OCI-LY3 (cell line): ENCODE measurements at regions not wholly inside any gene's neighbourhood (a gene's known extent, or its start where the extent isn't known, plus 50 kb on each side); places are given as distances from the start of the nearest gene placed in this dataset.

Experiments
- H2AFZ ChIP-seq: fragments of 200-600, 300-600 bp; shearing (Covaris generic); 2 replicates; pipeline ENCODE4 v1.6.0; 2014; ENCODE audit warnings: antibody characterized with exemption, low read depth, low read length
- H3K27ac ChIP-seq: fragments of 200-600, 300-600 bp; sonication (generic); 2 replicates; pipeline ENCODE4 v1.5.1; 2014; ENCODE audit warnings: mild to moderate bottlenecking, low read length, moderate library complexity, mixed read lengths
- H3K27me3 ChIP-seq: fragments of 200-600, 300-600 bp; sonication (generic); 2 replicates; pipeline ENCODE4 v1.6.1; 2014; ENCODE audit warnings: low read depth, low read length, mixed read lengths
- H3K36me3 ChIP-seq: fragments of 200-600, 300-600 bp; sonication (generic); replicated peaks from 2 replicates; pipeline ENCODE3; 2014; ENCODE audit warnings: low read depth, low read length, mixed read lengths
- H3K4me1 ChIP-seq: fragments of 300-600, 200-600 bp; sonication (generic); 2 replicates; pipeline ENCODE4 v1.6.1; 2014; ENCODE audit warnings: low read length, mixed read lengths
- H3K4me2 ChIP-seq: fragments of 200-600, 300-600 bp; sonication (generic); 2 replicates; pipeline ENCODE4 v1.6.1; 2014; ENCODE audit warnings: low read length, mixed read lengths
- H3K4me3 ChIP-seq: fragments of 300-600, 200-600 bp; sonication (generic); 2 replicates; pipeline ENCODE4 v1.5.1; 2014; ENCODE audit warnings: antibody characterized with exemption, mild to moderate bottlenecking, low read length, moderate library complexity
- H3K79me2 ChIP-seq: fragments of 300-600, 200-600 bp; shearing (Covaris generic); 2 replicates; pipeline ENCODE4 v1.6.1; 2014; ENCODE audit warnings: mild to moderate bottlenecking, low read length, mixed read lengths
- H3K9ac ChIP-seq: fragments of 300-600, 200-600 bp; shearing (Covaris generic); 2 replicates; pipeline ENCODE4 v1.6.0; 2014; ENCODE audit warnings: mild to moderate bottlenecking, low read length, moderate library complexity
- H3K9me3 ChIP-seq: fragments of 200-600, 300-600 bp; shearing (Covaris generic); 2 replicates; pipeline ENCODE4 v1.6.1; 2014; ENCODE audit warnings: low read length, mixed read lengths; ENCODE audit not compliant: insufficient read depth
- H4K20me1 ChIP-seq: fragments of 200-600, 300-600 bp; sonication (generic); 2 replicates; pipeline ENCODE4 v1.6.1; 2016; ENCODE audit warnings: low read length, mixed read lengths; ENCODE audit not compliant: insufficient read depth
- EZH2phosphoT487 ChIP-seq: fragments of 200-600 bp; shearing (Covaris generic); IDR thresholded peaks from 2 replicates; pipeline ENCODE4 v1.6.1; 2018; ENCODE audit warnings: antibody characterized with exemption, mixed run types, low read depth
- TF ChIP-seq, protein P1 (sequence below): fragments of 200-600, 300-600 bp; sonication (generic); IDR thresholded peaks from 2 replicates; pipeline ENCODE4 v1.5.1; 2014; ENCODE audit warnings: antibody characterized with exemption, low read length, low read depth

DNA sequence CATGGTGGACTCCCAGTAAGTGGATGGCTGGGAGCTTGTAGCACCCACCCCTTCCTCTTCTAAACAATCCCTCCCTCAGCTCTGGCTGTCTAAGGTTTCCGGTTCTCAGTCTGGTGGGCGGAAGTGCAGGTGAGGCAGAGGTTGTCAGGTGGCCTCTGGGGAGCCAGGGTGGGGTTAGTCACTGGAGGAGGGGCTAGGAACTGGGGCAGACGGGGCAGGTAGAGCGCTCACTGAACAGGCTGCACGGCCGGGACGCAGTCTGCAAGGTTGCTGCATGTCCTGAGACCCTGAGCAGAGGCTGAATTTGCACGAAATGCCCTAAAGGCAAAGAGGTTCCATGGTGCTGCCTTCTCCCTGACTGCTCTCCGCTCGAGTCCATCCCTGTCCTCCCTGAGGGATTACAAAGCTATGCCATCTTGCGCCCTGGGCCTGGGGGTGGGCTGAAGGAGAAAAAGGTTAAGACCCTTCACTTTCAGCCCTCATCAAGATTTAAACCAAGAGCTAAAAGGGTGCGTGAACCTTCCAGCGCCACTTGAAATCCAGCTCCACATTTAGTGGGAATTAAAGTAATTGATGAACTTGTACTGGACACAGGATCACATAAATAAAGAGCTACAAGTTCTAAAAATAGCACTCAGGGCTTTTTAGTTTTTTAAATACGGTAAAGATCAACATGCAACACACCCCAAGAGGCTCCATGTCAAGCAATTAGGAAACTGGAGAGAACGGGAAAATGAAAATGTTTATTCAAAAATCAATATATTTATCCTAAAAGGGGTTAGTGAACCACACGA is 62.3 kb upstream of the CTBP2 start:
- Histone ChIP-seq H3K4me3 (no peak overlapping the region), H3K36me3 (no peaks in the 10 kb centered on the region), H3K9me3 (no peaks in the 10 kb centered on the region), H3K9ac (no peak overlapping the region), H3K27ac (no peak overlapping the region), H4K20me1 (no peaks in the 10 kb centered on the region), H3K4me1 (no peaks in the 10 kb centered on the region), H3K79me2 (no peaks in the 10 kb centered on the region), H3K27me3 (no peaks in the 10 kb centered on the region), H2AFZ (no peak overlapping the region), H3K4me2 (no peak overlapping the region)
- TF ChIP-seq, protein P1, sequence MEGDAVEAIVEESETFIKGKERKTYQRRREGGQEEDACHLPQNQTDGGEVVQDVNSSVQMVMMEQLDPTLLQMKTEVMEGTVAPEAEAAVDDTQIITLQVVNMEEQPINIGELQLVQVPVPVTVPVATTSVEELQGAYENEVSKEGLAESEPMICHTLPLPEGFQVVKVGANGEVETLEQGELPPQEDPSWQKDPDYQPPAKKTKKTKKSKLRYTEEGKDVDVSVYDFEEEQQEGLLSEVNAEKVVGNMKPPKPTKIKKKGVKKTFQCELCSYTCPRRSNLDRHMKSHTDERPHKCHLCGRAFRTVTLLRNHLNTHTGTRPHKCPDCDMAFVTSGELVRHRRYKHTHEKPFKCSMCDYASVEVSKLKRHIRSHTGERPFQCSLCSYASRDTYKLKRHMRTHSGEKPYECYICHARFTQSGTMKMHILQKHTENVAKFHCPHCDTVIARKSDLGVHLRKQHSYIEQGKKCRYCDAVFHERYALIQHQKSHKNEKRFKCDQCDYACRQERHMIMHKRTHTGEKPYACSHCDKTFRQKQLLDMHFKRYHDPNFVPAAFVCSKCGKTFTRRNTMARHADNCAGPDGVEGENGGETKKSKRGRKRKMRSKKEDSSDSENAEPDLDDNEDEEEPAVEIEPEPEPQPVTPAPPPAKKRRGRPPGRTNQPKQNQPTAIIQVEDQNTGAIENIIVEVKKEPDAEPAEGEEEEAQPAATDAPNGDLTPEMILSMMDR, result no peak
- no peak for TF ChIP-seq EZH2phosphoT487

DNA sequence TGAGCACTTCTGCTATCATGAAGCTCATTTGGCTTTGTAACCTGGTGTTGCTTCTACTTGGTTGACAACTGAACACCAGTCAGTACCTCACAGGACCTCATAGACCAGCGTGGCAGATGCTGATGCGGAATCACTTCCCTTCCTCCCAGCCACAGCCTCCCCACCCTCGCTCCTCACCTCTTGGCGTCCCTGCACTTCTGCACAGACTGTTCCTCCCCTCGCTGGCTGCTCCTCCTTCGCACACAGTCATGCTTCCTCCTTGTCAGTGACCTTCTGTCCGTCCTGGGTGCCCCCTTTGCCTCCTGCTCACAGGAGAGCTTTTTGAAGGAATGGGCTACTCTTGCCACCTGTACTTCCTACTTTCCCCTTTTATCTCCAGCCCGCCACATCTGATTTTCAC is 61.4 kb upstream of the CTBP2 start:
- Histone ChIP-seq H3K4me2 (no peak overlapping the region), H3K27ac (no peak overlapping the region), H2AFZ (no peak overlapping the region), H3K4me3 (no peak overlapping the region), H4K20me1 (no peaks in the 10 kb centered on the region), H3K79me2 (no peaks in the 10 kb centered on the region), H3K4me1 (no peaks in the 10 kb centered on the region), H3K9ac (no peak overlapping the region), H3K36me3 (no peaks in the 10 kb centered on the region), H3K27me3 (no peaks in the 10 kb centered on the region), H3K9me3 (no peaks in the 10 kb centered on the region)
- TF ChIP-seq EZH2phosphoT487, result no peak
- TF ChIP-seq, protein P1, result no peak

DNA sequence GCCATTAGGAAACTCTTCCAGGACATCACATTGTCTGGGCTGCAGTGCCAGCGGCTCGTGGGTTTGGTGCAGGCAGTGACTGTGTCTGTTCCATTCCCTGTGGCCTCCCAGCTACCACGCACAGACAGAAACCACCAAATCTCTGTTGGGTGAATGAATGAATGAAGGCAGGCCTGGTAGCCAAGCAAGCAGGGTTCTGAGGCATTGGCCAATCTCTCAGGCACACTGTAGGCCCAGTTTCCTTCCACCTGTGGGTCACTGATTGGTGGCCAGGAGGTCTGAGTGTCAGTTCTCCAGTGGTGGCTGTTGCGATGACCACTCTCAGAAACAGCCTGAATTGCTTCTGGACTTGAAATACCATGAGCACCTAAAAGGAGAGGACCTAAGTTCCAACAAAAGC is 59.4 kb upstream of the CTBP2 start:
- Histone ChIP-seq H3K4me2 (no peak overlapping the region), H3K36me3 (no peaks in the 10 kb centered on the region), H3K27ac (no peak overlapping the region), H3K4me3 (no peak overlapping the region), H3K4me1 (no peaks in the 10 kb centered on the region), H3K9ac (no peak overlapping the region), H3K79me2 (no peaks in the 10 kb centered on the region), H2AFZ (no peak overlapping the region), H3K9me3 (no peaks in the 10 kb centered on the region), H3K27me3 (0 out of 2 replicates have a peak, but pooled peaks cover 3% of the 10 kb centered on the region), H4K20me1 (no peaks in the 10 kb centered on the region)
- TF ChIP-seq, protein P1, result no peak
- no peak for TF ChIP-seq EZH2phosphoT487

DNA sequence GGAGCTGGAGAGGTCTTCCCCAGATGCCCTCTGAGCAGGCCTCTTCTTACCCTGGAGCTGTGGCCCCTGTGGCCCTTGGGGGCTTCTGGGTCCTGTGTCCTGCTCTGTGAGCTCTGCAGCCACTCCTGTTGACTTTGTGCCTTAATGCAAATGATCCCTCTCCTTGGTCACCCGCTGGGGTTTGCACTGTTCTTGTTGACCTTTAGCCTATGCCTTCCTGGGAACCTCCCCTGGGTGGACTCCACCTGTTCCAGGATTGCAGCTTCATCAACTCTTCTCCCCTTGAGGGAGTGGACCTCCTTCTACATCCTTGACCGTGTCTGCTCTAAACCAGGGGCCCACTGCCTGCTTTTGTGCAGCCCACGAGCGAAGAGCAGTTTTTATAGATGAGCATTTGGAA is 58.6 kb upstream of the CTBP2 start:
- no peaks in the 10 kb centered on the region for H3K9me3 ChIP-seq
- H3K4me1 ChIP-seq, result no peaks in the 10 kb centered on the region
- H4K20me1 ChIP-seq, result no peaks in the 10 kb centered on the region
- no peak overlapping the region for H3K9ac ChIP-seq
- no peaks in the 10 kb centered on the region for H3K79me2 ChIP-seq
- H3K4me2 ChIP-seq, result no peak overlapping the region
- H3K4me3 ChIP-seq, result no peak overlapping the region
- H3K36me3 ChIP-seq, result no peaks in the 10 kb centered on the region
- TF ChIP-seq, protein P1, result no peak
- no peak for TF ChIP-seq EZH2phosphoT487
- H3K27me3 ChIP-seq, result 0 out of 2 replicates have a peak, but pooled peaks cover 3% of the 10 kb centered on the region
- no peak overlapping the region for H2AFZ ChIP-seq
- H3K27ac ChIP-seq, result no peak overlapping the region
